Esophagus muscularis mucosa (tissue), 3 donors: ENCODE measurements at regions not wholly inside any gene's neighbourhood (a gene's known extent, or its start where the extent isn't known, plus 50 kb on each side); places are given as distances from the start of the nearest gene placed in this dataset.

Experiments used
- EP300 ChIP-seq: sonication (generic); formaldehyde crosslinking; IDR thresholded peaks from one replicate; pipeline ENCODE4 v1.6.1; 2017; ENCODE audit warnings: antibody characterized with exemption
- TF ChIP-seq, protein P1 (sequence below), 3 experiments: fragments of 200-600 bp in 2 of 3; fragments of 450-650 bp in 1 of 3; sonication (generic) in 2 of 3; IDR thresholded peaks; one replicate each; pipeline ENCODE4 v1.5.1; 2017 to 2019; ENCODE audit warnings: antibody characterized with exemption in 3 of 3, mild to moderate bottlenecking in 2 of 3, moderate library complexity in 1 of 3

- TF ChIP-seq, protein P1, sequence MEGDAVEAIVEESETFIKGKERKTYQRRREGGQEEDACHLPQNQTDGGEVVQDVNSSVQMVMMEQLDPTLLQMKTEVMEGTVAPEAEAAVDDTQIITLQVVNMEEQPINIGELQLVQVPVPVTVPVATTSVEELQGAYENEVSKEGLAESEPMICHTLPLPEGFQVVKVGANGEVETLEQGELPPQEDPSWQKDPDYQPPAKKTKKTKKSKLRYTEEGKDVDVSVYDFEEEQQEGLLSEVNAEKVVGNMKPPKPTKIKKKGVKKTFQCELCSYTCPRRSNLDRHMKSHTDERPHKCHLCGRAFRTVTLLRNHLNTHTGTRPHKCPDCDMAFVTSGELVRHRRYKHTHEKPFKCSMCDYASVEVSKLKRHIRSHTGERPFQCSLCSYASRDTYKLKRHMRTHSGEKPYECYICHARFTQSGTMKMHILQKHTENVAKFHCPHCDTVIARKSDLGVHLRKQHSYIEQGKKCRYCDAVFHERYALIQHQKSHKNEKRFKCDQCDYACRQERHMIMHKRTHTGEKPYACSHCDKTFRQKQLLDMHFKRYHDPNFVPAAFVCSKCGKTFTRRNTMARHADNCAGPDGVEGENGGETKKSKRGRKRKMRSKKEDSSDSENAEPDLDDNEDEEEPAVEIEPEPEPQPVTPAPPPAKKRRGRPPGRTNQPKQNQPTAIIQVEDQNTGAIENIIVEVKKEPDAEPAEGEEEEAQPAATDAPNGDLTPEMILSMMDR (IDR thresholded peaks at IDR 0.05) = no peak
- TF ChIP-seq EP300 = no peak
Observed at GRCh38 chr12:115396567-115396966, 712.6 kb upstream of the TBX3 start.
